GM19395 (cell line): ENCODE measurements at regions not wholly inside any gene's neighbourhood (a gene's known extent, or its start where the extent isn't known, plus 50 kb on each side); places are given as distances from the start of the nearest gene placed in this dataset.

ENCODE experiments used
- ATAC-seq: cut with Tn5 transposase; IDR thresholded peaks from one replicate; pipeline ENCODE4 v1.9.1; 2021; ENCODE audit warnings: mild to moderate bottlenecking, moderate library complexity; ENCODE audit not compliant: unreplicated experiment

DNA sequence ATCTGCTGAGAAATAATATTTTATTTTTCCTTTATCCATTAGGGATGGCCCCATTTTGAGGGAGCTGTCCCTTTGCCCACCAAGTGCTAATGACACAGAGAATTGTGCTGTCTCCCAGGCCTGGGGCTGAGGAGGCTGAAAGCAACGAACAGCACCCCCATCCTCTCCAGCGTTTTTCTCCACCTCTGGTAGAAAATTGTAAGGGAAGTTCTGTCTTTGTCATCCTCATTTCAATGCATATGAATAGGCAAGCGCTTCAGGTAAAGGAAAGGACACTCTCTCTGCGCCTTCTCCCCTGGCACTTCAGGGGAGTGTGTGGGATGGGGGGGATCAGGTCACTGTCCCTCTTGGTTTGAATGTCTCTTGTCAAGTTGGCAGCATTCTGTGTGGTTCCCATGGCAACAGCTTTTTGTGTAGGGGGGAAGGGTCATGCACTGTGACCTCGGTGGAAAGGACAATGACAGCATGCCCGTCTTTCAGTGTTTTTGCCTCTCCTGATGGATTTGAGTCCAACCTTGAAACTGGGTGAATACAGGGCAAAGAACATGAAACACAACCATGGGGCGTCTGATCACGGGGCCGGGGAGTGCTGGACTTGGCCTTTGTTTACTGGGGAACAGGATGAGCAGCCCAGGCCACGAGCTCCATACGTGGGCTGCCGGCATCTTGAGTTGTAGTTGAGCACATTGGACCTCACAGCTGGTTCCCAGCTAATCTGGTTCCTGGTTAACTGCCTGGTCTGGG lies 230.2 kb downstream of the VRK1 start:
- no peak for ATAC-seq

DNA sequence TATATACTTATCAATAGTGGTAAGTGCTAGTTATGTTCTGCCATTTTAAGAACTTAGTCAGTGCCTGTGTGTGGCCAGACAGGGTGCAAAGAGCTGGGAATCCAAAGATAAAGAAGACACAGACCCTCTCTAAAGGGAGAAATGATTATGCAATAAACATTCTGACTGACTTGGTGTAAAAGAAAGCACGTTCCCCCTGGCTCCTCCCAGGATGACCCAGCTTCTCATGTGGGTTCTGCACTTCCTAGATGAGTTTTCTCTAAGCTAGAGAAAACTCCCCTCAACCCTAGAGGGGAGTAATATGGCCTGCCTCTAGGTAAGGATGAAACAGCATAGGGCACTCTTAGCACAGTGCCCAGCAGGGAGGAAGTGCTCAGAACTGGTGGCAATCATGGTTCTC lies 231.2 kb downstream of the VRK1 start:
- ATAC-seq, result no peak

- no peak for ATAC-seq
These were observed 232.6 kb downstream of the VRK1 start for GRCh38 chr14:97029800-97030199.

DNA sequence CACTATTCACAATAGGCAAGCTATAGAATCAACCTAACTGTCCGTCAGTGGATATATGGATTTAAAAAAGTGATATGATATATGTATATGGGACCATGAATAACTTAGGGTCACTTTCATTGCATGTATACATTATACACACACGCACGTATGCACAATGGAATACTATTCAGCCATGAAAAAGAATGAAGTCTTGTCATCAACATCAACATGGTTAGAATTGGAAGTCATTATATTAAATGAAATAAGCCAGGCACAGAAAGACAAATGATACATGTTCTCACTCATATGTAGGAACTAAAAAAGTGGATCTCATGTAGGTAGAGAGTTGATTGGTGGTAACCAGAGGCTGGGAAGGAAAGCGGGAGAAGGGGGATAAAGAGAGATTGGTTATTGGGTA lies 234.3 kb downstream of the VRK1 start:
- no peak for ATAC-seq

GRCh38 chr14:97033556-97034081 lies 236.4 kb downstream of the VRK1 start:
- ATAC-seq, result no peak

DNA sequence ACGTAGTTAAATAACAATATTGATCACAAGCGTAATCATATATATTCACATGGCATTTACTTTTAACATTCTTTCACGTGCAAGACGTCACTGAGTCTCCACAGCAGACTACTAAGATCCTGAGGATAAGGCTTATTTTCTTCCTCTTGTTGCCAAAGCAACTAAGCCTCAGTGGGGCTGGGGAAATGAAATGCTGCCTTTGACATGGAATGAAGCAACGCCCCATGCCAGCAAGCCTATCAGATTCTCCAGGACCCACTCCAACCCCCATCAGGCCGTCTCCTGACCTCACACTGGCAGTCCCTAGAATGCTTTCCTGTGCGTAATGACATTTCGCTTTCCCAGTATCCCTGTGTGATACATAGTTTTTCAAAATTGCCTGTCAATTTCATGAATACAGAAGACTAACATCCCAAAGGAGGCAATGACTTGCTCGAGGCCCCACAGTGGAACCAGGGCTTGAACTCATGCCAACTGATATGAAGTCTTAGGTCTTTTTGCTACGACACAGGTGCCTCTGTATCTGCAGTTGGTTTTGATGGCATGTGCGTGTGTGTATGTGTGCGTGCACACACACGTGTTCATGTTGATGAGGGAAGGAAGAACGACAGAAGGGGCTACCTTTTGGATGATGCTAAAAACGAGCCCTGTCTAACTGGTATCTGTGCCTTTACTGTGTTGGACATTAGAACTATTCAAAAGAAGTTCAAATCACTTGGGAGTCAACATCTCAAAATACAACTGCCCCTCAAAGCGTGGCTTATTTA lies 239.1 kb downstream of the VRK1 start:
- no peak for ATAC-seq

DNA sequence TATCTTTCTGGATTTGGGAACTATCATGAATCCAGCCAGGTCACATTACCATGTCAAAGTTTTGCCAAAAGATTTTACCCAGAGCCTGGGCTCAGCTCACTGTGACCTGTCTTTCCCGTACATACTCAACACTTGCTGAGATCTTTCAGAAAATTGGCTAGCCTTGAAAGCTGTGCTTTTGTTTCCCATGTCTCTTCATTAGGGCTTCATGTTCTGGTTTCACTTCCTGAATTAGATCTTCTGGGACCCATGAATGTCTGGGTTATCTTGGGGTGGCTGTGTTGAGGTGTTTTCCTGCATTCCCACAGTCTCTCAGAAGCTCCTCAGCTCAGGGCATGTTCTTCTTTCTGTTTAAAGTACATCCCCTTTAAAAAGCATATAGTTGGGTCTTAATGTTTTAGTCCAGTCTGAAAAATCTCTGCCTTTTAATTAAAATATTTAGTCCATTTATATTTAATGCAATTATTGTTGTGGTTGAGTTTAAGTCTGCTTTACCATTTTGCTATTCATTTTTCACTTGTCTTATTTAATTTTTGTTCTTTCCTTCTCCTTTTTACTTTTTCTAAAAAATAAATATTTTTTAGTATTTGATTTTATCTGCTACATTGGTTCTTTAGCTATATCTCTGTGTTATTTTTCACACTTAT lies 242.7 kb downstream of the VRK1 start:
- no peak for ATAC-seq

GRCh38 chr14:97046967-97047366 lies 249.8 kb downstream of the VRK1 start:
- ATAC-seq, result no peak

GRCh38 chr14:97052001-97052400 lies 254.8 kb downstream of the VRK1 start:
- ATAC-seq, result no peak

GRCh38 chr14:97053941-97054340 lies 256.8 kb downstream of the VRK1 start:
- ATAC-seq, result no peak

- ATAC-seq, result no peak
These were observed 258.2 kb downstream of the VRK1 start for GRCh38 chr14:97055355-97055754.

- no peak for ATAC-seq
These were observed 258.9 kb downstream of the VRK1 start for GRCh38 chr14:97056086-97056485.

DNA sequence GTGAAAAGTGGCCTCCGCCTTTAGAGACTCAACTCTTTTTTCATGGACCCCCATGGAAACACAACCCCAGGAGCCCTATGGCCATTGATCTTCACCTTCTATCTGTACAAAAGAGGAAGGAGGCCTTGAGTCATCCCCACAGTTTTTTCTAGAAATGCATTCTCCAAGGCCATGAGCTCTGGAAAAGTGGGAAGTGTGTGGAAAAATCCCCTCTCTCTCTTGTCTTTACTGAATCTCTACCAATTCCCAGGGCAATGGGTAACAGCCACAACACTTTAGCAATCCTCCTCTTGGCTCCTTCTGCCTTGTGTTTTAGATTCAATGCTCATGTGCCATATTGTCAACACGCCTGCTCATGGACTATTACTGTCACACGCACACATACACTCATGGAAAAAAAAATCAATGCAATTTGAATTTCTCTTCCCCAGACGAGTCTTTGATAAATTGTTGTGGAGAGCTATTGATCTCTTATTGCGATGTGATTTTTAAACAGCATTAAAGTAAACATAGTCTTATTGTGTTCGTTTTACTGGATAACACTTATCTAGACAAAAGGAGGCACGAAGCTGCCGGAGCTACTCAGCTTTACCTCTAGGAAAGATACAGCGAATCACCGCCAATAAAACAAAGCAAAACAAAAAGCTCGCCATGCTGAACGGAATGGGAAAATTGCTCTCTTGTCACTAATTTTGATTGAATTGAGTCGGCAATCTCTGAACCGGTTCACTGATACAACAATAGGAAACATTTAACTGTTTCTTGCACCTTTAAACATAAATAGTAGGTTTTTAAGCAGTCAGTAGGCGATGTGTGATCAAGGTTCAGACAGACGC lies 260.3 kb downstream of the VRK1 start:
- ATAC-seq, result no peak

GRCh38 chr14:97058074-97058467 lies 260.9 kb downstream of the VRK1 start:
- no peak for ATAC-seq

DNA sequence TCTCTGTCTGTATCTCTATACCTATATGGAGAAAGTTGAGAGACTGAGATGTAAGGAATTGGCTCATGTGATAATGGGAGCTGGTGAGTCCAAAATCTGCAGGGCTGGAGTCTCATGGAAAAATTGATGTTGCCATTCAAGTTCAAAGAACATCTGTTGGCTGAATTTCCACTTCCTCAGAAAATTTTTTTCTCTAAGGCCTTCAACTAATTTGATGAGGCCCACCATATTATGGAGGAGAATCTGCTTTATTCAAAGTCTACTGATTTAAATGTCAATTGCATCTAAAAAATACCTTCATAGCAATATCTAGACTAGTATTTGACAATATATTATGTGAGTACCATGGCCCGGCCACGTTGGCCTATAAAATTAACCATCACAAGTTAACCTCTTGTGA lies 261.4 kb downstream of the VRK1 start:
- ATAC-seq, result no peak

DNA sequence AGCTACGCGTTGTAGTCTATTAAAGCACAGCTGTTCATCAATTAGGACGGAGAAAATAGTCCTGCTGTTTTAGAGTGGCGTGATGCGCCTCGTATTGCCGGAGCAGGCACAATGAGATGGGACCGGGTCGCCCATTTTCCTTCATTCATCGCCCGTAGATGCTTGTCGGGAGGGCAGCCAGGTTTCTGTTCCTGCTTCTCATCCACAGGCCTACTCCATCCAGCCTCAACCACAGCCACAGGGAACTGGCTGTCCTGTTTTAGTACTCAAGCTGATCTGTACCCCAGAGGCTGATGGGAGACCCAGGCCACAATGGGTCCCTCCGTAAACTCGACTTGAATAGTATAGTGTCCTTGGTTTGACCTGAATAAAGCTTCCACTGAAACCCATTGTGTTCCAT lies 264.0 kb downstream of the VRK1 start:
- no peak for ATAC-seq

GRCh38 chr14:97061714-97062113 lies 264.5 kb downstream of the VRK1 start:
- ATAC-seq, result no peak

DNA sequence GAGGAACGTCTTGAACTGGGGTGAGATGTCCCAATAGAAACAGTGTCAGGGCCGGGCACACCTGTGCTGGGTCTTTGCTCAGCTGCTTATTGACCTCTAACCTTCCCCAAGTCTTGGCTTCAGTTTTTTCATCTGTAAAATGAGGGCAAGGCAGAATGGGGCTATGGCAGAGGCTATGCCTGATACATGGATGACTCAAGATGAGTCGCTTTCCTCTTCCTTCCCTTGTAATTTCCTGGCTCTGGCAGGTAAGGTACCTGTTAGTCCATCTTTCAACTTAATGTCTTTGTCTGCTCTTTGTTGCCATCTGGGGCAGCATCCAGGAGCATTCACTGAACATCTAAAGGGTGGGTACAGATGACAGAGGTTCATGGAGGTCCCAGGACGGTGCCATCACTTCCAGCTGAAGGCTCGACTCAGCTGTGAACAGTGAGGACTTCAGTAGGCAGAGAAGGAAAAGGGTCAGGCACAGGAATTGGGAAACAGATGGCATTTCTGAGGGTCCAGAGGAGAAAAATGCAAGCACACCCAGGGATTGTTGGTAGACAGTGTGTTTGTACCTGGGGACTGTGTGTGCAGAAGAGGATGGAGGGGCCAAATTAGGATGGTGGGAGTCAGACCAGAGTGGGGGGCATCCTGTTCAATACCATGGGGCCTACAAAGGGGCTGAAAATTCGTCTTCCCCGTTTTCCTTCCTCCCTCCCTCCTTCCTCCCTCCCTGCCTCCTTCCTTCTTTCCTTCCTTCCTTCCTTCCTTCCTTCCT lies 268.3 kb downstream of the VRK1 start:
- ATAC-seq, result no peak

- no peak for ATAC-seq
These were observed 269.1 kb downstream of the VRK1 start for GRCh38 chr14:97066068-97066899.
